ENCODE measurements at regions not wholly inside any gene's neighbourhood (a gene's known extent, or its start where the extent isn't known, plus 50 kb on each side); places are given as distances from the start of the nearest gene placed in this dataset.

DNA sequence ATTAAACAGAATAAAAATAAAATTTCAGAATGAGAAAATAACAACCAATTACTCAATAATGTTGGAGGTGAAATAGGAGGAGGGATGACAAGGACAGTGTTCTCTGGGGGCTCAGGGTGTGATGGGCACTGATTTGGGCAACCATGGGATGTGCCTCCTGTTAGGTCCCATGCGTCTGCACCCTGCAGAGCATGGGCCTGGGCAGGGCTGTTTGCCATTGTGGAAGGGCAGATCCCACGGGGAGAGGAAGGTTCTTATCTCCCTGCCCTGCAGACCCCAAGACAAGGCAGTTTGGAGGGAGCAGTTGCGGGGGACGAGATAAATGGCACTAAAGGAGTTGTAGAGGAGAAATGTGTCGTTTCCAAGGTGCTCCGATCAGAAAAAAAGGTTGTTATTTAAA lies 206.3 kb downstream of the THBS2 start:
- TF ChIP-seq GATA2 (IDR thresholded peaks at IDR 0.05; ENCODE audit: low read depth, low read length) (no peak), GATA3 (IDR thresholded peaks at IDR 0.05; ENCODE audit: low read depth, low read length) (no peak)

All from SH-SY5Y (cell line).